ENCODE measurements at regions not wholly inside any gene's neighbourhood (a gene's known extent, or its start where the extent isn't known, plus 50 kb on each side); places are given as distances from the start of the nearest gene placed in this dataset.

DNA sequence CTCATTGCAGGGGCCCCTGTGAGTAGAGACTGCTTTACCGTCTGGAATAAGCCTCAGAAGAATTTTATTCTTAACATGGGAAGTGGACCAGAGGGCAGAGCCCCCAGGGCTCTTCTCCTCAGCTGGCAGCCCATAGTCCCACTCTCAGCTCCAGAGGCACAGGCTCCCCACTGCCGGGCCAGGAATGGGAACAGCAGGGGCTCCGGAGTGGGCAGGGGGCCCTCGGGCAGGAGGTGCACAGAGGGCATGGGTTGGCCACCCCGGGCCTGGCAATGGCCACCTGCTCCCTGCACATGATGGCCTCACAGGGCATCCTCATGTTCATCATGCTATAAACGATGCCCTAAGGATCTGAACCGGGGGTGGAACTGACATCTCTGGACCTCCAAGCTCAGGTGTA is 1469.7 kb downstream of the BRD1 start:
- no peak for TF ChIP-seq ZNF558 (CRISPR knock-in tag; IDR thresholded peaks at IDR 0.05; ENCODE audit: borderline replicate concordance)
- TF ChIP-seq SP1 (IDR thresholded peaks at IDR 0.05) = no peak
- TF ChIP-seq SP1 (CRISPR knock-in tag; IDR thresholded peaks at IDR 0.05) = no peak
- no peak for TF ChIP-seq MYC (CRISPR knock-in tag; IDR thresholded peaks at IDR 0.05; ENCODE audit: borderline replicate concordance)
- no peak for TF ChIP-seq ZZZ3 (CRISPR knock-in tag; IDR thresholded peaks at IDR 0.05; ENCODE audit: borderline replicate concordance)
- TF ChIP-seq POLR2AphosphoS2 (IDR thresholded peaks at IDR 0.05; ENCODE audit: low read depth, low read length) = no peak
- TF ChIP-seq EZH2 (conservative IDR thresholded peaks at IDR 0.05; ENCODE audit: low read depth, low read length) = no peak
- TF ChIP-seq PHF8 (CRISPR knock-in tag; IDR thresholded peaks at IDR 0.05) = no peak
- TF ChIP-seq REST (IDR thresholded peaks at IDR 0.05; ENCODE audit: borderline replicate concordance in 1 of 2, low read depth in 1 of 2, low read length in 2 of 2) = no peak

Measured in HepG2 (cell line).